IMR-90 (cell line): ENCODE measurements at regions not wholly inside any gene's neighbourhood (a gene's known extent, or its start where the extent isn't known, plus 50 kb on each side); places are given as distances from the start of the nearest gene placed in this dataset.

Experiments used
- CEBPB ChIP-seq: IDR thresholded peaks from 2 replicates; pipeline ENCODE4 v1.6.1; 2012; ENCODE audit warnings: low read depth, low read length, improper control_type of control experiment
- CTCF ChIP-seq: conservative IDR thresholded peaks from 2 replicates; pipeline ENCODE4 v1.5.1; 2012; ENCODE audit warnings: mild to moderate bottlenecking, low read depth, low read length, improper control_type of control experiment
- FOS ChIP-seq: fragments of 150-350 bp; IDR thresholded peaks from 2 replicates; pipeline ENCODE4 v1.6.1; 2016; ENCODE audit warnings: low read depth, low read length
- MAFK ChIP-seq: IDR thresholded peaks from 2 replicates; pipeline ENCODE4 v1.6.1; 2012; ENCODE audit warnings: low read depth, low read length, improper control_type of control experiment
- MXI1 ChIP-seq: IDR thresholded peaks from 2 replicates; pipeline ENCODE4 v1.6.1; 2012; ENCODE audit warnings: low read depth, mild to moderate bottlenecking, low read length, moderate library complexity, borderline replicate concordance
- POLR2A ChIP-seq: IDR thresholded peaks from 2 replicates; pipeline ENCODE4 v1.6.1; 2012; ENCODE audit warnings: mild to moderate bottlenecking, low read depth, low read length
- RAD21 ChIP-seq: IDR thresholded peaks from 2 replicates; pipeline ENCODE4 v1.6.1; 2012; ENCODE audit warnings: low read length, improper control_type of control experiment
- RCOR1 ChIP-seq: IDR thresholded peaks from 2 replicates; pipeline ENCODE4 v1.6.1; 2012; ENCODE audit warnings: mild to moderate bottlenecking, low read length, improper control_type of control experiment; ENCODE audit not compliant: insufficient replicate concordance

GRCh38 chr4:14465507-14465906 is 536.8 kb upstream of the CPEB2 start:
- TF ChIP-seq MAFK, result no peak
- no peak for TF ChIP-seq CTCF
- no peak for TF ChIP-seq POLR2A
- TF ChIP-seq FOS, result no peak
- no peak for TF ChIP-seq RCOR1
- no peak for TF ChIP-seq RAD21
- no peak for TF ChIP-seq CEBPB
- TF ChIP-seq MXI1, result no peak
